ENCODE measurements at regions not wholly inside any gene's neighbourhood (a gene's known extent, or its start where the extent isn't known, plus 50 kb on each side); places are given as distances from the start of the nearest gene placed in this dataset.

- Histone ChIP-seq H3K4me1 (ENCODE audit: control insufficient read depth, insufficient read depth, low read length) (peaks cover 9% of the 10 kb centered on the region), H3K79me1 (ENCODE audit: low read depth in 1 of 2, low read length in 2 of 2) (no peaks in the 10 kb centered on the region; a peak in 1 of 4 replicates), H3K27ac (ENCODE audit: insufficient read depth, low read length) (peak overlapping the region; percentile 13; the same call in 1 of the 2 replicates), H3K4ac (ENCODE audit: low read depth, low read length) (peak overlapping the region; percentile 71), H3K4me3 (ENCODE audit: insufficient read depth, low read depth, low read length) (no peak overlapping the region), H4K20me1 (ENCODE audit: insufficient read depth, low read length) (no peaks in the 10 kb centered on the region), H3K14ac (replicated peaks; ENCODE audit: low read depth, low read length) (peak overlapping the region; percentile 70; the same call in 1 of the 2 replicates), H2BK15ac (ENCODE audit: low read depth, low read length) (peak overlapping the region; percentile 82; the same call in 2 of the 3 replicates), H4K91ac (ENCODE audit: insufficient read depth, low read depth, low read length) (peak overlapping the region; percentile 40; the same call in 1 of the 2 replicates), H4K5ac (ENCODE audit: low read depth, low read length) (peak overlapping the region; percentile 66), H2BK120ac (ENCODE audit: low read depth, low read length) (peak overlapping the region; percentile 72), H2BK5ac (ENCODE audit: low read depth, low read length, poor library complexity, severe bottlenecking) (peak overlapping the region; percentile 49), H3K18ac (ENCODE audit: low read depth, low read length) (peak overlapping the region; percentile 55; the same call in 1 of the 2 replicates), H3K23ac (ENCODE audit: low read depth, low read length) (peak overlapping the region; percentile 51), H3K27me3 (ENCODE audit: control insufficient read depth, insufficient read depth, low read length) (no peaks in the 10 kb centered on the region), H2AK5ac (ENCODE audit: low read depth, low read length) (peak overlapping the region; percentile 76), H3K36me3 (ENCODE audit: control insufficient read depth, insufficient read depth, low read length) (no peaks in the 10 kb centered on the region), H4K8ac (ENCODE audit: low read depth in 2 of 2, low read length in 2 of 2) (peak overlapping the region; percentile 11 to 71; a peak in 2 of 4 replicates), H3K56ac (ENCODE audit: extremely low read depth, insufficient read depth, low read length) (no peak overlapping the region), H3K9me1 (ENCODE audit: insufficient read depth, low read length) (peaks cover 10% of the 10 kb centered on the region; the same call in 1 of the 2 replicates), H2BK20ac (ENCODE audit: low read depth, low read length) (peak overlapping the region; percentile 68), H2AFZ (replicated peaks; ENCODE audit: low read length, poor library complexity) (peak overlapping the region; percentile 67), H3K9me3 (ENCODE audit: control insufficient read depth, insufficient read depth, low read length) (no peaks in the 10 kb centered on the region), H3K9ac (ENCODE audit: low read depth, low read length) (no peak overlapping the region; the same call in 1 of the 2 replicates), H2AK9ac (replicated peaks; ENCODE audit: low read depth, low read length, poor library complexity) (no peak overlapping the region), H3K4me2 (ENCODE audit: low read depth, low read length) (peak overlapping the region; percentile 11; the same call in 1 of the 2 replicates)
- 60% methylated on average over 1 of the region's 4 CpGs; no CpG with 5 or more reads in 1 of the 2 experiments for WGBS, 2 experiments (ENCODE audit: extremely low coverage in 2 of 2, insufficient read length in 1 of 2)
- in situ Hi-C loops (cut with MboI; ENCODE audit: low sequenced_read_pairs) (no loop called here), intact Hi-C loops (cut with micrococcal nuclease) (loop anchor here (2.0 kb wide), 1 partner anchor 13 kb away; no protein-coding TSS in a partner anchor), dilution Hi-C loops (cut with HindIII; ENCODE audit: low sequenced_read_pairs, unreplicated experiment) (no loop called here)
- ChIA-PET CTCF (no interaction called here), POLR2A (ENCODE audit: unreplicated experiment) (no interaction called here)
- DNase-seq (peak; percentile 71), ATAC-seq (ENCODE audit: low read depth) (peak; percentile 61)
- BruUV-seq (replicated peaks) = no TSS peak
- TF ChIP-seq MAFK (IDR thresholded peaks at IDR 0.05; ENCODE audit: low read depth, low read length) = no peak
- TF ChIP-seq FOS (IDR thresholded peaks at IDR 0.05; ENCODE audit: low read depth, low read length) = 0 out of 2 replicates have a peak, but pooled peaks have one; percentile 5
- no peak for TF ChIP-seq ELK1 (IDR thresholded peaks at IDR 0.05; ENCODE audit: borderline replicate concordance, low read depth, low read length)
- no peak for TF ChIP-seq MAZ (IDR thresholded peaks at IDR 0.05; ENCODE audit: borderline replicate concordance, low read depth, low read length)
- no peak for TF ChIP-seq RAD21 (IDR thresholded peaks at IDR 0.05; ENCODE audit: low read length)
- TF ChIP-seq POLR2A (IDR thresholded peaks at IDR 0.05; ENCODE audit: low read depth, low read length) = peak; percentile 29; the same call in 1 of the 2 replicates
- no peak for TF ChIP-seq MXI1 (IDR thresholded peaks at IDR 0.05; ENCODE audit: borderline replicate concordance, low read depth, low read length)
- TF ChIP-seq CTCF (conservative IDR thresholded peaks at IDR 0.05; ENCODE audit: low read depth, low read length) = no peak
- no peak for TF ChIP-seq CHD1 (IDR thresholded peaks at IDR 0.05; ENCODE audit: low read depth, low read length)
- TF ChIP-seq RFX5 (IDR thresholded peaks at IDR 0.05; ENCODE audit: low read depth, low read length) = no peak
- TF ChIP-seq RCOR1 (IDR thresholded peaks at IDR 0.05; ENCODE audit: insufficient replicate concordance, low read length) = no peak
- no peak for TF ChIP-seq USF2 (IDR thresholded peaks at IDR 0.05; ENCODE audit: low read depth, low read length)
- TF ChIP-seq SMC3 (IDR thresholded peaks at IDR 0.05; ENCODE audit: low read depth, low read length) = no peak
- no peak for TF ChIP-seq CEBPB (IDR thresholded peaks at IDR 0.05; ENCODE audit: low read depth, low read length)
- no peak for TF ChIP-seq NFE2L2 (IDR thresholded peaks at IDR 0.05; ENCODE audit: low read depth, low read length)
- TF ChIP-seq BHLHE40 (IDR thresholded peaks at IDR 0.05; ENCODE audit: low read depth, low read length) = no peak
Observed at GRCh38 chr2:67295851-67296250, 101.3 kb upstream of the ETAA1 start.

Measured in IMR-90 (cell line).